SK-N-SH (cell line): ENCODE measurements at regions not wholly inside any gene's neighbourhood (a gene's known extent, or its start where the extent isn't known, plus 50 kb on each side); places are given as distances from the start of the nearest gene placed in this dataset.

Experiments used
- CTCF ChIP-seq: fragments of 200-600 bp; sonication (generic); IDR thresholded peaks from 2 replicates; pipeline ENCODE4 v1.6.1; 2017; ENCODE audit warnings: antibody characterized with exemption, mild to moderate bottlenecking, moderate library complexity
- EP300 ChIP-seq, 2 experiments: IDR thresholded peaks; 2 replicates each; pipeline versions ENCODE4 v1.4.0 to v1.6.1; 2012; ENCODE audit warnings: borderline replicate concordance in 1 of 2, low read depth in 1 of 2, low read length in 1 of 2
- JUND ChIP-seq: IDR thresholded peaks from 2 replicates; pipeline ENCODE4 v1.4.0; 2012
- POLR2AphosphoS5 ChIP-seq: IDR thresholded peaks from 2 replicates; pipeline ENCODE4 v1.6.1; 2012; ENCODE audit warnings: low read depth, low read length
- RAD21 ChIP-seq: IDR thresholded peaks from 2 replicates; pipeline ENCODE4 v1.6.1; 2012; ENCODE audit warnings: mild to moderate bottlenecking, low read length
- RCOR1 ChIP-seq: fragments of 150-350 bp; IDR thresholded peaks from 2 replicates; pipeline ENCODE4 v1.6.1; 2017; ENCODE audit warnings: antibody characterized with exemption, low read length
- RFX5 ChIP-seq: IDR thresholded peaks from 2 replicates; pipeline ENCODE4 v1.6.1; 2012; ENCODE audit warnings: mild to moderate bottlenecking, improper control_type of control experiment, low read length
- SIN3A ChIP-seq: IDR thresholded peaks from 2 replicates; pipeline ENCODE4 v1.6.1; 2012; ENCODE audit warnings: low read depth, mild to moderate bottlenecking, low read length, moderate library complexity, borderline replicate concordance
- USF2 ChIP-seq: fragments of 150-350 bp; IDR thresholded peaks from 2 replicates; pipeline ENCODE4 v1.6.1; 2017; ENCODE audit warnings: antibody characterized with exemption, low read length, low read depth, borderline replicate concordance

- TF ChIP-seq CTCF = no peak
- no peak for TF ChIP-seq RCOR1
- no peak for TF ChIP-seq POLR2AphosphoS5
- TF ChIP-seq USF2 = no peak
- TF ChIP-seq JUND = no peak
- no peak for TF ChIP-seq SIN3A
- no peak for TF ChIP-seq RAD21
- no peak for TF ChIP-seq RFX5
- no peak for TF ChIP-seq EP300 (IDR thresholded peaks at IDR 0.05; ENCODE audit: borderline replicate concordance in 1 of 2, low read depth in 1 of 2, low read length in 1 of 2)
Observed at GRCh38 chr3:110865934-110866333, 205.7 kb upstream of the NECTIN3 start.
